Inflammatory macrophage (primary cell): ENCODE measurements at regions not wholly inside any gene's neighbourhood (a gene's known extent, or its start where the extent isn't known, plus 50 kb on each side); places are given as distances from the start of the nearest gene placed in this dataset.

ENCODE experiments used
- DNase-seq, 2 donors: peaks; one replicate each; pipeline ENCODE4 v3.0.0-alpha.2; 2020 to 2022

DNA sequence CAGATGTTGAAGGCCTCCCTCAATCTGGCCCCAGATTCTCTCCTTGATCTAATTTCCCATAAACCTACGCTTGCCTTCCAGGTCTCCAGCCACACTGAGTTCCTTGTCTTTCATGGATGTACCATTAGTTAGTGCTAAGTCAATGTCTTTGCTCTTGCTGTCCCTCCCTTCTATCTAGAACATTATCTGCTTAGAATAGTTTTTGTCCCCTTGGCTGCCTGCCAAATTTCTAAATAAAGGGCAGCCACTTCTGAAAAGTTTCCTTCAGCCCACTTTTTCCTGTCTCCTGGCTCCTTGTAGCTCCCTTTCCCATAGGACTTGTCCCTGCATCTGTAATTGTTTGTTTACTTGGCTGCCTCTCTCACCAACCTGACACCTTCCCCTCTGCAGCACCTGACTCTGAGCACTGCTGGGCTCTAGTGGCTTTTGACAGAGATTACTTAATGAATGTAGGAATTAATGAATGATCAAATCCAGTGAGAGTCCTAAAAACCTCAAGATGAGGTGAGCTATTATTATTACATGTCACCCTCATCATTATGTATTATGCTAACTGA lies 58.3 kb downstream of the CXCL12 start:
- DNase-seq: no peak

DNA sequence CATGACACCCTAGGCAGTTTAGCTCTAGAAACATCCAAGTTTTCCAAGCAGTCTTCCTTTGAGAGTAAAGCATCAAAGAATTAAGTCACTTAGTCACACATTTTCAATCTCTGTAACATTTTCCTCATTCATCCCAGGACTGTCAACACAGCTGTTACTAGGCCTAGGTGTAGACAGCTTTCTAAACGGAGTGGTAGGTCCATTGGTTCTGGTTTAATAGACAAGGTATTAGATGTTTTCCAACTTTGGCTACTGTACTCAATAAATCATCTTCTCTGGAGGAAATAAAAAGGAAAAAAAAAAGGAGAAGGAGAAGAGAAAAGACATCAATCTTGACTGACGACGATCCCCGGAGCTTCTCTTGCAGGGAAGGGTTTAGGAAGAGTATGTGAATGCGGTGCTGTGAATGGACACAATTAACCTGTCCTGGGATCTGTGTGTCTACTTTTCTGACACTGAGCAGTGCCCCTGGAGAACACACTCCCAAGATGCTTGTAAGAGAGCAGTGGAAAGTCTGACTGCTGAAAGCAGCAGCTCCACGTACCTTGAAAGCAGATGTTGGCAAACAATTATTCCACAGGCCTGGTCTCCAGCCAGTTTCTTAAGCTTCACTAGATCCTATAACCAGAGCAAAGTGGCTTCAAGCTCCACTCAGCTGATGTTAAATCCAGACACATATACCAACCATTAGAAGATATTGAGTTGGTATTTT lies 59.1 kb downstream of the CXCL12 start:
- DNase-seq: no peak

DNA sequence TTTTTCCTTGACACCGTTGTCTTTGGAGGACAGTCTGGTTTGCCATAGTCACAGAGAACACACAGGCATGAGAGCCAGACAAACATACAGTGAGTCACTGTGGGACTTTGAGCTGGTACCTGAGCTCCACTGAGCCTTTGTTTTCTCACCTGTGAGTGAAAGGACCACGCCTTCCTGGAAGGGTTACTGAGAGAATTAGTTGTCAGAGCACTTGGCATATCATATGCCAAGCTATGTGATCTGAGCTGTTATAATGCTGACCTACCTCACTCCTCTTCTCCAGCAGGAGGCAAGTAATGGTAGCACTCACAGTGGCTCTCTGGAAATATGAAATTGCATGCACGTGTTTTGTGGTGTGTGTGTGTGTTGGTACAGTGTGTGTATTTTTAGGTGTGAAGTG lies 59.7 kb downstream of the CXCL12 start:
- DNase-seq: no peak

DNA sequence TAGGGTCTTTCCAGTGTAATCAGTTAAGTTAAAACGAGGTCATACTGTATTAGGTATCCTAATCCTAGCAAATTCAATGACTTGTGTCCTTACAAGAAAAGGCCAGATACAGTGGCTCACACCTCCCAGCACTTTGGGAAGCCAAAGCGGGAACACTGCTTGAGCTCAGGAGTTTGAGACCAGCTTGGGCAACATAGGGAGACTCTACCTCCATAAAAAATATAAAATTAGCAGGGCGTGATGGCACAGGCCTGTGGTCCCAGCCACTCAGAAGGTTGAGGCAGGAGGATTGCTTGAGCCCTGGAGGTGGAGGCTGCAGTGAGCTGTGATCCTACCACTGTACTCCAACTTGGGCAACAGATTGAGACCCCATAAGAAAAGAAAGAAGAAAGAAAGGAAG lies 61.1 kb downstream of the CXCL12 start:
- DNase-seq: no peak

DNA sequence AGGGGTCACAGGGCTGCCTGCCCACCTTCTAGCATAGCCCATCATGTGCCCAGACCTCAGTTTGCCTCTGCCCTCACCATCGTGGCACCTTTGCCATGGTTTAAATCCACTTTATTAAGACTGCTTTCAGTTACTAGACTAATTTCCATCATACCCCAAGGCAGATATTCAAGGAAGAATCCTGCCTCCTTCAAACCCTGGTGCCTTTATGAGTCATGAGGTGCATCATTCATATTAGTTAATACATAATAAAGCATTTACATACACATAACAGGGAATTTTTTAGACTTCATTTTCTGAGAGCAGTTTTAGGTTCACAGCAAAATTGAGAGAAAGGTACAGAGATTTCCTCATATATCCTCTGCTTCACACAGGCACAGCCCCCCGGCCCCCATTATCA lies 62.8 kb downstream of the CXCL12 start:
- DNase-seq: no peak

DNA sequence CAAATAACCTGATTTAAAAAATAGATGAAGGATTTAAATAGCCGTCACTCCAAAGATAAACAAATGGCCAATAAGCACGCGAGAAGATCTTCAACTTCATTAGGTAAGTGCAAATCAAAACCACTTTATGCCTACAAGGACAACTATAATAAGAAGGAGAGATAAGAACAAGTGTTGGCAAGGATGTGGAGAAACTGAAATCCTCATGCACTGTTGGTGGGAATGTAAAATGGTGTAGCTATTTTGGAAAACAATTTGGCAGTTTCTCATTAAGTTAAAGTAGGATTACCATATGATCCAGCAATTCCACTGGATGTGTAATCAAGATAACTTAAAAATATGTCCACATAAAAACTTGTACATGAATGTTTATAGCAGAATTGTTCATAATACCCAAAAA lies 64.1 kb downstream of the CXCL12 start:
- no peak for DNase-seq

DNA sequence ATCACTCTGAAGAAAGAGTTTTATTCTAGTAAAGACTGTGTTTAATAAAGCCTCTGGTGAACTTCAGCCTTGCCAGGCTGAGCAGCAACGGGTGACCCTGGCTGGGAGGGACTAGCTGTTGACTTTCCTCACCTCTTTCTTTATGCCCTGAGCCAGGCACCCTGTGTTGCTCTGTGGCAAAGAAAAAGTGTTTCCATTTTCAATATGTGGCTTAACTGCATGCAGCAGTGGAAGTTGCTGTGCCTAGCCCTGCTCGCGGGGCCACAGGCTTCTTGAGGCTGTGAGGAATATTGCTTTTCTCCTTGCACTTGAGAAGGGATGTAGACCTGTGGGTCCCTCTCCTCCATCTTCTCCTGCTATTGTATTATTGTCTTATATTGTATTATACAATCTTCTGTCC lies 67.0 kb downstream of the CXCL12 start:
- DNase-seq: no peak

DNA sequence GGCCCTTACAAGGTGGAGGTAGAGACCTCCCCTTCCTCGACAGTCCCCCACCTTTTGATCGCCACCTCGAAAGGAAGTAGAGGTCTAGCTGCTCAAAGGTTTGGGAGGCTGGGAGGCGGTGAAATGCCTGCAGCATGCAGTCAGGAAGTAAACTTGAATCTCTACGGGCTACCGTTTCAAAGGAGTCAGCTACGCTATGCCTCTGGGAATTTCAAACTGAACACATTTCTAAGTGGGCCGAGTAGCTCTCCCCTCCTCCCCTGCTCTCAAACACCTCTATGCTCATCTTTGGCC lies 68.0 kb downstream of the CXCL12 start:
- no peak for DNase-seq

DNA sequence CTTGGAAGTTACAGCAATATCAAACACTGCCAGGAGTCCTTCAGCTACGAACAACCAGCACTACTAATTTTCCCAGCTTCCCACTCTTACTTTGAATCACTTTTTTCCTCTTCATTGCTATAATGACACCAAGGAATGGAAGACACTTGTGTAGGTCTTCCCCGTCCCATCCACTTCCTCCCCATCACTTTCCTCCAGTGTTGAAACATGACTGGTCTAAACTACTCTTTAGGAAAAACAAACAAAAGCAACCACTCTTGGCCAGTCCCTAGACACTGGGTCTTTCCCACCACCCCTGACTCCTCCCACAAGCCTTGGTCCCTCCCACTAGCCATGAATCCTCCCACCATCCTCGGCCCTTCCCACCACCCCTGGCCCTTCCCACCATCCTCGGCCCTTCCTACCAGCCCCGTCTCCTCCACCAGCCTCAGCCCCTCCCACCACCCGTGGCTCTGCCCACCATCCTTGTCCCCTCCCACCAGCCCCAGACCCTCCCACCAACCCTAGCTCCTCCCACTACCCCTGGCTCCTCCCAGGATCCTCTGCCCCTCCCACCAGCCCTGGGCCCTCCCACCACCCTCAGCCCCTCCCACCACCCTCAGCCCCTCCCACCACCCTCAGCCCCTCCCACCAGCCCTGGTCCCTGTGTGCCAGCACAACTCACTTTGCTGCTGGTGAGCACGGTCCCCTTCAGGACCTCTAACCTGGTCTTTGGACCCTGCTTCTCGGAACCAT lies 68.5 kb downstream of the CXCL12 start:
- DNase-seq: no peak

DNA sequence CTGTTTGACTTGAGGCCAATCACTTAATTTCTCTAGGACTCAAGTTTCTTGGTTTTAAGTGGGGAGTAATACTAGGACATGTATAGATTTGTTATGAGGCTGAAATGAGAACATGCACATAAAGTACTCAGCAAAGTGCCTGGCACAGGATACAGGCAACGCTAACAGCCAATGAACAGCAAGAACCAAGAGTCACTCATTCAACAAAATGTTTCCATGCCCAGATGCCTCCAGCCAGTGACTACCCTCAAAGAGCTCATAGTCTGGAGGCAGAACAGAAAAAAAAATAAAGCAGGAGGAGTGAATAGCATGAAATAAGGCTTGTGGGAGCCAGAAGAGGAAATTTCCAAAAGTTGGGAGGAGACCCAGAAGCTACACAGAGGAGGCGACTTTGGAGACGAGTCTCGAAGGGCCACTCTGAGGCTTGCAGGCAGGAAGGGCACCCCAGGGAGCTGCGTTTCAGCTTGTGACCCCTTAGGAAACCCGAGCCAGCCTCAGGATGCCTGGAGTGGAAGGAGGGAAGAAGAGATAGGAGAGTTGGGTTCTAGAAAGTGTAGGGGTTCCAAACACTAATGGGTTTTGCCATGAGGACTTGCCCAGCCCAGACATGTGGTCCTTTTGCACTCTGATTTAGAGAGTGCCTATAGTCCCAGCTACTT lies 70.0 kb downstream of the CXCL12 start:
- no peak for DNase-seq

DNA sequence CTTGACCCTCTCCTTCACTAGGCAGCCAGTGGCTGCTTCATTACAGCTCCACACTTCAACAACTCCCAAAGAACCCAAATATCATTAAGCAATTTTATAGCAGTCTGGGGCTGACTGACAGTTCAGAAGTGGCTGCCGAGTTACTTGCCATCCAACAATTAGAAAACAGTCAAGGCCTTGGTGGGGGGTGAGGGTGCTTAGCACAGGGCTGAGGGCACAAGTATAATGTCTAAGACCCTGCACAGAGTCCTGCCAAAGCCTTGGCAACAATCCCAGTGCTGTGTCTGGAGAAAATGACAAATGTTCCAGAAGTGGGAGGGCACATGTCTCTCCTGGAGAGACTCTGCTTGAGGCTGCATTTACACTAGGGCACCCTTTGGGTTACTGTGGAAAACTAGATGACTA lies 71.1 kb downstream of the CXCL12 start:
- no peak for DNase-seq

DNA sequence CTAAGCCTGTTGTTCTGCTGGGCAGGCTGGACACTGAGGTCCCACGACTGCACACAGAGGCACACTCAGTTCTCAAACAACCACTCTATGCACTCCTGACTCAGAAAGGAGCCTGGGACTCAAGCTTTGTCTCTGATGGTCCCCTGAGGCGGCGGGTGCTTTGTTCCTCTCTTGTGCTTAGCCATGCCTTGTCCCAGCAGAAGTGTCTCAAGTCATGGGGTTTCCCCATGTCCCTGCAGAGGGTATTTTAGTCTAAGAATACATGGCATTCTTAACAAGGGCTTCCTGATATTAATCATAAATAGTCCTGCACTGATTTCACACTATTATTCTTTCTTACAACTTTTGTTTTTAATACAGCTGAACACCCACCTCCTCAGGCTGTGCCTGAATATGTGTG lies 72.5 kb downstream of the CXCL12 start:
- no peak for DNase-seq

DNA sequence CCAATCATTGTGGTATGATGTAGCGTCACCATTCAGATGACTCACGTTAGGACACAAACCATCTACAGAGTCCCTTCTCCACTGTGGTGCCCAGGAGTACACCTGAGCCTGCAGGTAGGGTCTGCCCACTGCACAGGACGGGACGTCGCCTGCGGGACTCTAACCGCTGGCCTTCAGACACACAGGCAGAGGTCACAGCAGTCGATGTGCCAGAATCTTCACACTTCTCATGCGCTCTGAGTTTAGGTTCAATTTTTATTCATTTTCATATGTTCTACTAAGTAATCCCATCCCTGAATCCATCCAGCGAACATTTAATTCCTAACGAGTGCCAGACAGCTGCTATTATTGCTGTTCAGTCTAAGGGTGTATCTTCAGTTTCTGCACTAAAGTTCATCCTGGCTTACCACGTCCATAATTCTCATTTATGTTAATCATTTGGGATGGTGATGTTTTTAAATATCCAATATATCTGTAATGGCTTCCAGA lies 73.3 kb downstream of the CXCL12 start:
- no peak for DNase-seq

DNA sequence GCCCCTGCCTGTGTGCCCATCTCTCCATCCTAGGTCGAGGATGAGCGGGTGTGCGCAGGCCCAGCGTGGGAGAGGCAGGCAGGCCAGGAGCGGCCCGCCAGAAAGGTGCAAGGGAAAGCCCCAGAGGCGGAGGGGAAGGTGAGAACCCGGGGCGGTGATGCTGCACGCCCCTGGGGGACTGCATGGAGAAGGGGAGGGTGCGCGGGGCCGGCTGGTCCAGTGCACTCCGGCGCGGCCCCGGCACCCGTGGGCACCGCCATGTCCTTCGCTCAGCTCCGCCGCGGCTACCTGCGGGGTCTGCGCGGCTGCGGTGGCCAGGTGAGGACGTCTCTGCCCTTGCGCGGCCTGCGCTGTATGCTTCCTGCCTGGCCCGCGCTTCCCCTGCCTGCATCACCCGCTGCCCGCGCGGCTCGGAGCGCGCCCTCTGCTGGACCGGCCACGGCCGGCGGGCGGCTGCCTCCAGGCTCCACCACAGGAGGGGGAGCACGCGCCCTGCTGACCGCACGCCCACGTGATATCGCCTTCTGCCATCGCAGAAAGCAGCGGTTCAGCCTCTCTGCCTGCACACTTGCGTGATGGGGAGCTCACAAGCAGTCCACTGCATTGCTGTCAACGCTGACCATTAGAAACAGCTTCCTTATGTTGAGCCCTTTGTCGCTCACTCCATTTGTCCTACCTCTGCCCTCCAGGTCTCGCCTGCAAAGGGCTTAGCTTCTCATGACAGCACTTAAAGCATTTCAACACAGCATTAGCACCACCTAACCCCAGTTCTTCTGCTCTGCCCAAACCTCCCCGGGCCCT lies 73.9 kb downstream of the CXCL12 start:
- DNase-seq: peak; percentile 73 to 76

DNA sequence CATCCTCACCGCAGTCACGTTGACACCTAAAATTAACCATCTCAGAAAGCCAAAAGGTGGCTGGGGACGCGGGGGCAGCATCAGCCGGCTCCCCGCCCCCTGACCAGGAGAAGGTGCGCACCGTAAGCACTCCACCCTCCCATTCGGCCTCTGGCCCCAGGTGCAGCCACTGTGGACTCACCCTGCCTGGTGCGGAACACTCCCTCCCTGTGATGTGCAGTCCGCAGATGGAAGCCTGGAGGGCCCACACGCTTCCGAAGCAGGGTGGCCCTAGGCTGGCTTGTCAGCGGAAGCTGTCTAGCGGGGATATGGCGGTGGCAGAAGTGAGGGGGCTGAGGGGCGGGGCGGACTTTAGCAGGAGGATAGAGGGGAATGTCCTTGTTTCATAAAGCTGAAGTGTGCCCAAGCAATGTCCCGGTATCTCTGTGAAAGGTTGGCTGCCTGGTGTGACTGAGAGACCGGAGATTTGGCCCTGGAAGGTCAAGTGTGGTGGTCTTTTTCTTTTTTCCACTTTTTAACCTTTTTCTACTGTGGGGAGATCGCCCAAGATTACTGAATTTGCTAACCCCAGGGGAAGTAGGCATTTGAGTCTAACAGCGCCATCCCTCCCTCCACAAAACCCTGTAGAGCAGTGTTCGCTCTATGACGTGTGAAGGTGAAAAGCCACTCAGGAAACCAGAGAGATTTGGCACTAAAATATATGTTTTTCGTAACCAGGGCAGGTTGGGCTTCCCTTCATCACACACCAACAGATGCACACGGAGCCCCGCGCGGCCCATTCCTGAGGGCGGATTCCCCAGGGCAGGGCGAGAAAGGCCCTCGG lies 74.7 kb downstream of the CXCL12 start:
- no peak for DNase-seq

DNA sequence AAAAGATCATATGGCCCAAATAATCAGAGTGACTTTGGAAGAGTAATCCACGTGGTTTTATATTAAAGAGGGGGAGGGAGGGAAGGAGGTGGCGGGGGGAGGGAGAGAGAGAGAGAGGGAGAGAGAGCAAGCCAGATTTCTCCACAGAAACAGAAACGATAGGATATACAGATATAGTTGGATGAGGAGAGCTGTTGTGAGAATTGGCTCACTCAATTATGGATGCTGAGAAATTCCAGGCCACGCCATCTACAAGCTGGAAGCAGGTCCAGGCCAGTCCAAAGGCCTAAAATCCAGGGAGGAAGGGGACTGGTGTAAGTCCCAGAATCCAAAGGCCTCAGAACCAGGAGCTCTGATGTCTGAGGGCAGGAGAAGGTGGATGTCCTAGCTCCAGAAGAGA lies 75.5 kb downstream of the CXCL12 start:
- DNase-seq: no peak

DNA sequence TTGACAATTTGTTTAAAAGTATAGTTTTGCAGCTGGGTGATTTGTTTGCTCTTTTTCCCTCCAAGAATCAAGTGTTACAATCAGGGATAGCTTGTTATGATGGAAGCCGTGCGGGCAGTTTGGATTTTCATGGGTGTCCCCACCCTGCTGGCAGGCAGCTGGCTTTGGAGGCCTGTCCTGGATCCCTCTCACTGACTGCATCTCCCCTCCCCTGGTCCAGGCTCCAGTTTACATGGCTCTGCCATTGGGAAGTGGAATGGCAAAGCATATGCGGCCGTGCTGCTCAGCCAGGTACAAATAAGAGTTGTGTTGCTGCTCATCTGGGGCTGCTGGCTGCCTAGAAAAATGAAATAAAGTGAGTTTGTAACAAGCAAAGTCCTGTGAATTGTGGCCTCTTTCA lies 76.0 kb downstream of the CXCL12 start:
- no peak for DNase-seq

DNA sequence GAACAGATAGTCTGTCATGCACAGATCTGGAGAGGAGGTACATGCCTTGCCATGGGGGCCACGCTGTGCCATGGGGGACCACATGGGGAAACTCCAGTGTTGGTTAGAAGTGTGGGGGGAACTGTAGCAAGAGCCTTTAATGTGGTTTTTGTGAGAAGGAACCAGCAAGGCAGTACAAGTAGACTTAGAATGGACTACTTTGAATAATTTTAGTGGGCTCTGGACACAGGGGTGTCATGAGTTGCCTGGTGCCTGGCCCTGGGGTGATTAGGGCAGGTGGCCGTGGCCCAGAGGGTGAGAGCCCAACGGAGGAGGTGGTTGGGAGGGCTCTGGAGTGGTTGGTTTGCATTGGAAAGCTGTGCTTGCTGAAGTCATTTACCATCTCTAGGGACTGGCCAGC lies 77.2 kb downstream of the CXCL12 start:
- DNase-seq: no peak

DNA sequence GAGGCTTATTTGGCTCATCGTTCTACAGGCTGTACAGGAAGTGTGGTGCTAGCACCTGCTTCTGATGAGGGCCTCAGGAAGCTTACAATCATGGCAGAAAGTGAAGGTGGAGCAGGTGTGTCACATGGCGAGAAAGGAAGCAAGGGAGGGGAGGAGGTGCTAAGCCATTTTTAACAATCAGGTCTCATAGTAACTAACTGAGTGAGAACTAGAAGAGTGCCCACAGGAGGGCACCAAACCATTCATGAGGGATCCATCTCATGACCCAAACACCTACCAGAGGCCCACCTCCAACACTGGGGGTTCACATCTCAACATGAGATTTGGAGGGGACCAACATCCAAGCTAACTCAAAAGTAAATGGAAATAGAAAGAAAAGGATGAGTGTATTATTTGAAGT lies 78.1 kb downstream of the CXCL12 start:
- no peak for DNase-seq

DNA sequence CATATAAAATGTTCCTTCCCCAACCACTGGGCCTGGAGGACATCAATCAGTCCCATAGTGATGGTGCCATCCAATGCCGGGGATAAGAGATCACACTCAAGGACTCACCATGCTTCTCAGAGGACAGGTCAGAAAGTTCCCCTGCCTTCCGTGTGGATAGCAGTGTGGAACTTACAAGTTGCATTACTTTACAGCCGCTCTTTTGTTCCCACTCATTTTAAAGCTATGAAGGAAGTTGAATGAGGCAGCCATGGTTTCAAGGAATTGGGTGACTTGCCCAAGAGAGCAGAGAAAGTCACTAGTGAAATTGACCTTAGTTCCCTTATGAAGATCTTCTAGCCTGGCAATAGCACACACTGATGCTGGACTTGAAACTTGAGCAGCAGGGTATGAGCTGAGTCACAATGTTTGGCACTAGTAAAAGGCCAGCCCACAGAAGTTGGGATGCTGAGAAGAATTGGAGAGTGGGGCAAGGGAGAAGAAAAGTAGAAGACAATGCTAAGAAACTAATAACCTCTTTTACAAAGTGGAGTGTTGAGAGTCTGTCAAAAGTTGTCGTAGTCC lies 78.7 kb downstream of the CXCL12 start:
- no peak for DNase-seq

DNA sequence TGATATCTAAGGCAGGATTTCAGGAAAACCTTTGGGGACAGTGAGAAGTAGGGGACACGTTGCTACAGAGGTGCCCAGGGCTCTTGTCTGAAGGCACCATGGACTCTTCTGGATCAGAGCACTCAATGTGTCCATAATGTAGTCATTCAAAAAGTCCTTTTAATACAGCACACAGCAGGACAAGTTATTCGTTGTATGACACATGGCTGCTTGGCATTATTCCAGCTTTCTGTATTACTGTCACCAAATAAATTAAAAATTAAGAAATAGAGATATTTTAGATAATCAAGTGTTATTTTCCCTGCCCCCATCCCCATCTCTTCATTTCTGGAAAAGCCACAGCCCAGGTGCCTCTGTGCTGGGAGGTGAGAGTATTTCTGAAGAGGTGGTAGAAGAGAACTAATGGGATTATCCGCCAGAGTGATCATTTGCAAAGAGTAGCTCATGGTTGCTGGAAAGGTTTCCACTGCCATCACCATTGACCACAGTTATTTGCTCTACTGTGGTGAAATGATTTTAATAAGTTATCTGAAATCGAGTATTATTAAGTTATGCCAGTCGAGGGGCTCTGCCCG lies 83.0 kb downstream of the CXCL12 start:
- no peak for DNase-seq
